IMR-90 (cell line): ENCODE measurements at regions not wholly inside any gene's neighbourhood (a gene's known extent, or its start where the extent isn't known, plus 50 kb on each side); places are given as distances from the start of the nearest gene placed in this dataset.

ENCODE experiments used
- NFE2L2 ChIP-seq: fragments of 150-350 bp; IDR thresholded peaks from 2 replicates; pipeline ENCODE4 v1.6.1; 2016; ENCODE audit warnings: low read depth, mild to moderate bottlenecking, low read length
- POLR2A ChIP-seq: IDR thresholded peaks from 2 replicates; pipeline ENCODE4 v1.6.1; 2012; ENCODE audit warnings: mild to moderate bottlenecking, low read depth, low read length
- RAD21 ChIP-seq: IDR thresholded peaks from 2 replicates; pipeline ENCODE4 v1.6.1; 2012; ENCODE audit warnings: low read length, improper control_type of control experiment
- TF ChIP-seq, protein P1 (sequence below): conservative IDR thresholded peaks from 2 replicates; pipeline ENCODE4 v1.5.1; 2012; ENCODE audit warnings: mild to moderate bottlenecking, low read depth, low read length, improper control_type of control experiment
- TF ChIP-seq, protein P2 (sequence below): fragments of 150-350 bp; IDR thresholded peaks from 2 replicates; pipeline ENCODE4 v1.6.1; 2017; ENCODE audit warnings: mild to moderate bottlenecking, antibody characterized with exemption, low read length, low read depth

DNA sequence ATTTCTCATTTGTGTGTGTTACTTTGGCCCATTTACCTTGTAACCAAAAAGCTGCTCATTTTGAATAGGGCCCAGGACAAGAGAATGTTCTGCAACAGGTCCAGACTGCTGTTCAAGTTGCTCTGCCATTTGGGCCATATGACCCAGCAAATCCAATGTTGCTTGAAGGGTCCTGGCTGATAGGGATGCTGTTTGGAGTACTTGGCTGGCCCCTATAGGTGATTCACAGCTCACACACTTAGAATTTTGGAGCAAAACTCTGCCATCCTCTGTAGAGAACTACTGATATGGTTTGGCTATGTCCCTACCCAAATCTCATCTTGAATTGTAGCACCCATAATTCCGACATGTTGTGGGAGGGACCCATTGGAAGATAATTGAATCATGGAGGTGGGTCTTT lies 131.5 kb downstream of the AASDH start:
- TF ChIP-seq POLR2A, result no peak
- TF ChIP-seq, protein P1, sequence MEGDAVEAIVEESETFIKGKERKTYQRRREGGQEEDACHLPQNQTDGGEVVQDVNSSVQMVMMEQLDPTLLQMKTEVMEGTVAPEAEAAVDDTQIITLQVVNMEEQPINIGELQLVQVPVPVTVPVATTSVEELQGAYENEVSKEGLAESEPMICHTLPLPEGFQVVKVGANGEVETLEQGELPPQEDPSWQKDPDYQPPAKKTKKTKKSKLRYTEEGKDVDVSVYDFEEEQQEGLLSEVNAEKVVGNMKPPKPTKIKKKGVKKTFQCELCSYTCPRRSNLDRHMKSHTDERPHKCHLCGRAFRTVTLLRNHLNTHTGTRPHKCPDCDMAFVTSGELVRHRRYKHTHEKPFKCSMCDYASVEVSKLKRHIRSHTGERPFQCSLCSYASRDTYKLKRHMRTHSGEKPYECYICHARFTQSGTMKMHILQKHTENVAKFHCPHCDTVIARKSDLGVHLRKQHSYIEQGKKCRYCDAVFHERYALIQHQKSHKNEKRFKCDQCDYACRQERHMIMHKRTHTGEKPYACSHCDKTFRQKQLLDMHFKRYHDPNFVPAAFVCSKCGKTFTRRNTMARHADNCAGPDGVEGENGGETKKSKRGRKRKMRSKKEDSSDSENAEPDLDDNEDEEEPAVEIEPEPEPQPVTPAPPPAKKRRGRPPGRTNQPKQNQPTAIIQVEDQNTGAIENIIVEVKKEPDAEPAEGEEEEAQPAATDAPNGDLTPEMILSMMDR, result no peak
- TF ChIP-seq, protein P2, sequence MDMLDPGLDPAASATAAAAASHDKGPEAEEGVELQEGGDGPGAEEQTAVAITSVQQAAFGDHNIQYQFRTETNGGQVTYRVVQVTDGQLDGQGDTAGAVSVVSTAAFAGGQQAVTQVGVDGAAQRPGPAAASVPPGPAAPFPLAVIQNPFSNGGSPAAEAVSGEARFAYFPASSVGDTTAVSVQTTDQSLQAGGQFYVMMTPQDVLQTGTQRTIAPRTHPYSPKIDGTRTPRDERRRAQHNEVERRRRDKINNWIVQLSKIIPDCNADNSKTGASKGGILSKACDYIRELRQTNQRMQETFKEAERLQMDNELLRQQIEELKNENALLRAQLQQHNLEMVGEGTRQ, result no peak
- TF ChIP-seq NFE2L2, result no peak
- no peak for TF ChIP-seq RAD21
